Natural killer cell (primary cell): ENCODE measurements at regions not wholly inside any gene's neighbourhood (a gene's known extent, or its start where the extent isn't known, plus 50 kb on each side); places are given as distances from the start of the nearest gene placed in this dataset.

Source experiments
- ATAC-seq, 3 donors: fragments of 150-1000 bp in 2 of 3; fragments of 200-7000 bp in 1 of 3; cut with Tn5 transposase; 1 replicate in 1 of 3; 2 replicates in 2 of 3; pipeline ENCODE4 v1.10.0; 2021; ENCODE audit warnings: mild to moderate bottlenecking in 2 of 3, moderate library complexity in 2 of 3
- DNase-seq, 2 donors: peaks; one replicate each; pipeline versions ENCODE4 v3.0.0 to v3.0.0-alpha.2; 2013 to 2021; ENCODE audit warnings: mixed read lengths in 1 of 2
- H3K27ac ChIP-seq: one replicate; pipeline ENCODE4 v1.5.1; 2013; ENCODE audit warnings: mild to moderate bottlenecking, low read length
- H3K27me3 ChIP-seq: one replicate; pipeline ENCODE4 v1.6.1; 2013; ENCODE audit warnings: low read length; ENCODE audit not compliant: control insufficient read depth, insufficient read depth
- H3K36me3 ChIP-seq: one replicate; pipeline ENCODE4 v1.6.1; 2013; ENCODE audit warnings: low read length; ENCODE audit not compliant: control insufficient read depth, insufficient read depth
- H3K4me1 ChIP-seq: one replicate; pipeline ENCODE4 v1.6.1; 2013; ENCODE audit warnings: low read length; ENCODE audit not compliant: control insufficient read depth, insufficient read depth
- H3K4me3 ChIP-seq: one replicate; pipeline ENCODE4 v1.5.1; 2013; ENCODE audit warnings: low read length
- H3K9me3 ChIP-seq: one replicate; pipeline ENCODE4 v1.6.1; 2013; ENCODE audit warnings: low read length; ENCODE audit not compliant: control insufficient read depth, insufficient read depth
- H3K27ac Mint-ChIP-seq, 2 donors: one replicate each; pipeline ENCODE4 v1.8.0; 2022; ENCODE audit warnings: mild to moderate bottlenecking in 2 of 2, mixed read lengths in 2 of 2, moderate library complexity in 1 of 2
- H3K27me3 Mint-ChIP-seq, 2 donors: one replicate each; pipeline ENCODE4 v1.8.0; 2022; ENCODE audit warnings: low read depth in 2 of 2, mixed read lengths in 2 of 2
- H3K36me3 Mint-ChIP-seq: one replicate; pipeline ENCODE4 v1.8.0; 2022; ENCODE audit warnings: mixed read lengths
- H3K4me1 Mint-ChIP-seq, 2 donors: one replicate each; pipeline ENCODE4 v1.8.0; 2022; ENCODE audit warnings: mixed read lengths in 2 of 2
- H3K4me3 Mint-ChIP-seq: one replicate; pipeline ENCODE4 v1.8.0; 2022; ENCODE audit warnings: mild to moderate bottlenecking, moderate library complexity, mixed read lengths
- H3K9me3 Mint-ChIP-seq, 2 donors: one replicate each; pipeline ENCODE4 v1.8.0; 2022; ENCODE audit warnings: mixed read lengths in 2 of 2
- WGBS: methylation state at CpG from one replicate; pipeline ENCODE4 v1.1.7; 2013; ENCODE audit warnings: missing lambda C conversion rate; ENCODE audit not compliant: insufficient coverage; 5-methylcytosine and 5-hydroxymethylcytosine counted together
- intact Hi-C: fragments of 100-400 bp; cut with micrococcal nuclease; formaldehyde crosslinking; loops from one replicate; pipeline ENCODE4 v1.14.2; 2022
- TF ChIP-seq, protein P1 (sequence below): fragments of 200-600 bp; IDR thresholded peaks from one replicate; pipeline ENCODE4 v1.8.0; 2022; ENCODE audit warnings: antibody characterized with exemption

DNA sequence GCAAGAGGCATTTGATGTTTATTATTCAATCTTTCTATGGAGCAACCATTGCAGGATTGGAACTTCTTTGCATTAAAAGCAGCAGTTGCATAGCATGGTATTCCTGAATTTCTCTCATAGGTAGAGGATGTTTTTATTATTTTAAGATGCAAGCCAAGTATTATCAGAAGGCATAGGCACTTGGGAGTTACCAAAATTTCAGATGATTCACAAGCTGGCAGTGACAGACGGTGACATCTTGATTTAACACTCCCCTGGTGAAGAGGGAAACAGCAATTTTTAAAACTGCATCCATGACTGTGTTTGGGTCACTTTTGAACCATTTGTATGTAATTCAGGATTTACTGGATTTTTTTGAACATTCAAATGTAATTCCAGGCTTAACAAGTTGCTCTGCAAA lies 654.3 kb downstream of the SLC4A3 start:
- TF ChIP-seq, protein P1, sequence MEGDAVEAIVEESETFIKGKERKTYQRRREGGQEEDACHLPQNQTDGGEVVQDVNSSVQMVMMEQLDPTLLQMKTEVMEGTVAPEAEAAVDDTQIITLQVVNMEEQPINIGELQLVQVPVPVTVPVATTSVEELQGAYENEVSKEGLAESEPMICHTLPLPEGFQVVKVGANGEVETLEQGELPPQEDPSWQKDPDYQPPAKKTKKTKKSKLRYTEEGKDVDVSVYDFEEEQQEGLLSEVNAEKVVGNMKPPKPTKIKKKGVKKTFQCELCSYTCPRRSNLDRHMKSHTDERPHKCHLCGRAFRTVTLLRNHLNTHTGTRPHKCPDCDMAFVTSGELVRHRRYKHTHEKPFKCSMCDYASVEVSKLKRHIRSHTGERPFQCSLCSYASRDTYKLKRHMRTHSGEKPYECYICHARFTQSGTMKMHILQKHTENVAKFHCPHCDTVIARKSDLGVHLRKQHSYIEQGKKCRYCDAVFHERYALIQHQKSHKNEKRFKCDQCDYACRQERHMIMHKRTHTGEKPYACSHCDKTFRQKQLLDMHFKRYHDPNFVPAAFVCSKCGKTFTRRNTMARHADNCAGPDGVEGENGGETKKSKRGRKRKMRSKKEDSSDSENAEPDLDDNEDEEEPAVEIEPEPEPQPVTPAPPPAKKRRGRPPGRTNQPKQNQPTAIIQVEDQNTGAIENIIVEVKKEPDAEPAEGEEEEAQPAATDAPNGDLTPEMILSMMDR, result no peak
- Mint-ChIP-seq H3K27me3 (no peaks in the 10 kb centered on the region), H3K4me1 (no peaks in the 10 kb centered on the region), H3K36me3 (no peaks in the 10 kb centered on the region), H3K9me3 (peaks cover 6 to 13% of the 10 kb centered on the region in 2 donors), H3K27ac (no peak overlapping the region), H3K4me3 (no peak overlapping the region)
- no peak overlapping the region for H3K27ac ChIP-seq
- H3K36me3 ChIP-seq, result no peaks in the 10 kb centered on the region
- no peaks in the 10 kb centered on the region for H3K27me3 ChIP-seq
- no peaks in the 10 kb centered on the region for H3K4me1 ChIP-seq
- DNase-seq, result no peak
- no peak overlapping the region for H3K4me3 ChIP-seq
- H3K9me3 ChIP-seq, result no peaks in the 10 kb centered on the region
- intact Hi-C loops, result no loop called here
- ATAC-seq, result no peak
- WGBS, result 94% methylated on average over 1 of the region's 1 CpG

GRCh38 chr2:220282236-220282635 lies 654.8 kb downstream of the SLC4A3 start:
- Mint-ChIP-seq H3K4me3 (no peak overlapping the region), H3K9me3 (peaks cover 6 to 14% of the 10 kb centered on the region in 2 donors), H3K36me3 (no peaks in the 10 kb centered on the region), H3K4me1 (no peaks in the 10 kb centered on the region), H3K27me3 (no peaks in the 10 kb centered on the region), H3K27ac (no peak overlapping the region)
- Histone ChIP-seq H3K4me3 (no peak overlapping the region), H3K27me3 (no peaks in the 10 kb centered on the region), H3K4me1 (no peaks in the 10 kb centered on the region), H3K9me3 (no peaks in the 10 kb centered on the region), H3K36me3 (no peaks in the 10 kb centered on the region), H3K27ac (no peak overlapping the region)
- TF ChIP-seq, protein P1, result no peak
- DNase-seq (no peak), ATAC-seq (no peak)
- WGBS, result 86% methylated on average over 3 of the region's 3 CpGs
- intact Hi-C loops, result no loop called here

DNA sequence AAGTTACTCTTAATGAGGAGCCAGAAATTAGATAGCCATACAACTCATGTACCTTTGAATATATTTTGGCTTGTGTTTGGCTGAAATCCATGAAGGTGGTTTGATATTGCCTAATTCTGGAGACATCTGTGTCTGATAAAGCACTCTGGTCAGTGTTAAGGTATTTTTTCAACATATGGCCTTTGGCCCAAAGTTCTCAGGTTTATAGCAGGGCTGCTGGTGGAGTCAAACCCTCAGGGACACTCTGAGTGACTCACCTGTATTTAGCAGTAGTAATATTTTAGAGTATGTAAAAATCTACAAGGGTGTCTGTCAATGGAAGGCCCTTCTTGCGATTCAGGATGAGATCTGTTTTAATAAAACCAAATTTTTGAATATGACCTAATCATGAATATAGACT lies 666.5 kb downstream of the SLC4A3 start:
- H3K27me3 ChIP-seq, result no peaks in the 10 kb centered on the region
- H3K4me1 ChIP-seq, result no peaks in the 10 kb centered on the region
- Mint-ChIP-seq H3K9me3 (peaks cover 9% of the 10 kb centered on the region in 2 donors), H3K4me1 (no peaks in the 10 kb centered on the region), H3K27me3 (no peaks in the 10 kb centered on the region), H3K36me3 (no peaks in the 10 kb centered on the region), H3K4me3 (no peak overlapping the region), H3K27ac (no peak overlapping the region)
- no CpG with 5 or more reads among the region's 1 CpG for WGBS
- H3K36me3 ChIP-seq, result no peaks in the 10 kb centered on the region
- no peak for ATAC-seq
- H3K4me3 ChIP-seq, result no peak overlapping the region
- DNase-seq, result no peak
- H3K9me3 ChIP-seq, result peaks cover 2% of the 10 kb centered on the region
- TF ChIP-seq, protein P1, result no peak
- no peak overlapping the region for H3K27ac ChIP-seq
- intact Hi-C loops, result no loop called here

DNA sequence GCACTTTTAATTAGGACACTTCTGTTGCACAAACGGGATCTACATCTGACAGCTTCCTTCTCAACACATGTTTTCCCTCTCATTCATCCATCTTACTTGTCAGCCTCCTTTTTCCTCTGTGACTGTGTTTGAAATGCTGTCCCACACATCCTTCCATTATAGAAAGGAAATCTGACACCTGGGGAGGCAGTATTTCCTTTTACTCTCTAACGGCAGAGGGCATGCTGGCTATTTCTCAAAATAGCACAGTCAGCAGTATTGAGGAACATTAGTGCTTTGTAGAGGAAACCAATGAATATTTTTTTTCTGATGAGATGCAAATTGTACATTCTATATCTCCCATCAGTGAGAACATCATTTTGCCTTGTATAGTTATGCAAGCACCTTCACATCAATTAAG lies 668.7 kb downstream of the SLC4A3 start:
- Mint-ChIP-seq H3K9me3 (peaks cover 9% of the 10 kb centered on the region in 2 donors), H3K27me3 (no peaks in the 10 kb centered on the region), H3K4me3 (no peak overlapping the region), H3K4me1 (no peaks in the 10 kb centered on the region), H3K36me3 (no peaks in the 10 kb centered on the region), H3K27ac (no peak overlapping the region)
- TF ChIP-seq, protein P1, result no peak
- Histone ChIP-seq H3K4me3 (no peak overlapping the region), H3K27me3 (no peaks in the 10 kb centered on the region), H3K36me3 (no peaks in the 10 kb centered on the region), H3K9me3 (no peaks in the 10 kb centered on the region), H3K4me1 (no peaks in the 10 kb centered on the region), H3K27ac (no peak overlapping the region)
- 0% methylated on average over 2 of the region's 2 CpGs for WGBS
- intact Hi-C loops, result no loop called here
- no peak for DNase-seq
- no peak for ATAC-seq
